H4 (cell line): ENCODE measurements at regions not wholly inside any gene's neighbourhood (a gene's known extent, or its start where the extent isn't known, plus 50 kb on each side); places are given as distances from the start of the nearest gene placed in this dataset.
"Not testable (repeated sequence)": the region's sequence is repeated elsewhere in the genome, so short reads cannot be mapped to it uniquely, and the experiment has no call there.

ENCODE experiments used
- DNase-seq: peaks from one replicate; pipeline ENCODE4 v3.0.0-alpha.2; 2015; ENCODE audit warnings: low spot score

- peak; percentile 93 for DNase-seq
Observed at GRCh38 chr17:47066841-47067682, 88.0 kb upstream of the RPRML start.

GRCh38 chr17:47066095-47066494 is 87.0 kb upstream of the RPRML start:
- no peak for DNase-seq

- no peak for DNase-seq
Observed at GRCh38 chr17:47064684-47065083, 85.6 kb upstream of the RPRML start.

GRCh38 chr17:47063475-47063874 is 84.4 kb upstream of the RPRML start:
- no peak for DNase-seq

- not testable (repeated sequence) for DNase-seq
Observed at GRCh38 chr17:47062851-47063250, 83.8 kb upstream of the RPRML start.

- DNase-seq, result not testable (repeated sequence)
Observed at GRCh38 chr17:47060005-47060404, 81.0 kb upstream of the RPRML start.

- no peak for DNase-seq
Observed at GRCh38 chr17:47057830-47058229, 78.8 kb upstream of the RPRML start.

GRCh38 chr17:47057279-47057678 is 78.2 kb upstream of the RPRML start:
- not testable (repeated sequence) for DNase-seq

GRCh38 chr17:47056687-47057086 is 77.6 kb upstream of the RPRML start:
- not testable (repeated sequence) for DNase-seq
